ENCODE measurements at regions not wholly inside any gene's neighbourhood (a gene's known extent, or its start where the extent isn't known, plus 50 kb on each side); places are given as distances from the start of the nearest gene placed in this dataset.

DNA sequence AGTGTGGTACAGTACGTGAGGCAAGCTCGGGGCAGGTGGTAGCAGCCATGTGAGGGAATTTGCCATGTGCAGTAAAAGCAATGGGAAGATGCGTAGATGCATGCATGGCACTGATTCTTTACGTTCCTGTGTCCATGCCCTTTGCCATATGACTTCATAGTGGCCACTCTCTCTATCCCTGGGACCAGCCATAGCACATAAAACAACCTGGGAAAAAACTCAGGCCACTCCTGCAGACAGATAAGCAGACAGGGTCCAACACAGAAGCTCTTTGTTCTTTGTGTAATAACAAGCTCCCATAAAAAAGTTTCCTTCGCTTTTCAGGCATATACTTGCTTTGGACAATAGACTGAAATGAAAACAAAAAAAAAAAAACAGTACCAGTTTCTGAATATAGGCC is 622.4 kb upstream of the POM121L12 start:
- TF ChIP-seq RFX5 (IDR thresholded peaks at IDR 0.05; ENCODE audit: borderline replicate concordance, low read depth, low read length) (no peak), GTF2F1 (IDR thresholded peaks at IDR 0.05; ENCODE audit: borderline replicate concordance, low read depth, low read length) (no peak), NRF1 (IDR thresholded peaks at IDR 0.05; ENCODE audit: low read depth, low read length) (no peak)
- TF ChIP-seq, protein P1, sequence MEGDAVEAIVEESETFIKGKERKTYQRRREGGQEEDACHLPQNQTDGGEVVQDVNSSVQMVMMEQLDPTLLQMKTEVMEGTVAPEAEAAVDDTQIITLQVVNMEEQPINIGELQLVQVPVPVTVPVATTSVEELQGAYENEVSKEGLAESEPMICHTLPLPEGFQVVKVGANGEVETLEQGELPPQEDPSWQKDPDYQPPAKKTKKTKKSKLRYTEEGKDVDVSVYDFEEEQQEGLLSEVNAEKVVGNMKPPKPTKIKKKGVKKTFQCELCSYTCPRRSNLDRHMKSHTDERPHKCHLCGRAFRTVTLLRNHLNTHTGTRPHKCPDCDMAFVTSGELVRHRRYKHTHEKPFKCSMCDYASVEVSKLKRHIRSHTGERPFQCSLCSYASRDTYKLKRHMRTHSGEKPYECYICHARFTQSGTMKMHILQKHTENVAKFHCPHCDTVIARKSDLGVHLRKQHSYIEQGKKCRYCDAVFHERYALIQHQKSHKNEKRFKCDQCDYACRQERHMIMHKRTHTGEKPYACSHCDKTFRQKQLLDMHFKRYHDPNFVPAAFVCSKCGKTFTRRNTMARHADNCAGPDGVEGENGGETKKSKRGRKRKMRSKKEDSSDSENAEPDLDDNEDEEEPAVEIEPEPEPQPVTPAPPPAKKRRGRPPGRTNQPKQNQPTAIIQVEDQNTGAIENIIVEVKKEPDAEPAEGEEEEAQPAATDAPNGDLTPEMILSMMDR (IDR thresholded peaks at IDR 0.05; ENCODE audit: control extremely low read depth in 1 of 3, insufficient read depth in 1 of 3, low read depth in 1 of 3, low read length in 3 of 3), result no peak
- TF ChIP-seq, protein P2, sequence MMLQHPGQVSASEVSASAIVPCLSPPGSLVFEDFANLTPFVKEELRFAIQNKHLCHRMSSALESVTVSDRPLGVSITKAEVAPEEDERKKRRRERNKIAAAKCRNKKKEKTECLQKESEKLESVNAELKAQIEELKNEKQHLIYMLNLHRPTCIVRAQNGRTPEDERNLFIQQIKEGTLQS (IDR thresholded peaks at IDR 0.05; ENCODE audit: insufficient read depth, low read depth, low read length), result no peak

All from H1 (cell line).